HG03025 (cell line): ENCODE measurements at regions not wholly inside any gene's neighbourhood (a gene's known extent, or its start where the extent isn't known, plus 50 kb on each side); places are given as distances from the start of the nearest gene placed in this dataset.
"Not testable (repeated sequence)": the region's sequence is repeated elsewhere in the genome, so short reads cannot be mapped to it uniquely, and the experiment has no call there.

ENCODE experiments used
- ATAC-seq: cut with Tn5 transposase; IDR thresholded peaks from one replicate; pipeline ENCODE4 v1.9.1; 2021; ENCODE audit warnings: mild to moderate bottlenecking, moderate library complexity; ENCODE audit not compliant: unreplicated experiment, low FRiP score

GRCh38 chr10:36412942-36413341 is 712.5 kb upstream of the ANKRD30A start:
- ATAC-seq, result no peak

GRCh38 chr10:36400238-36400637 is 725.2 kb upstream of the ANKRD30A start:
- ATAC-seq, result not testable (repeated sequence)

GRCh38 chr10:36393801-36394200 is 731.6 kb upstream of the ANKRD30A start:
- no peak for ATAC-seq

- ATAC-seq, result no peak
Measured at GRCh38 chr10:36391405-36391804, 734.0 kb upstream of the ANKRD30A start.

GRCh38 chr10:36390221-36390620 is 735.2 kb upstream of the ANKRD30A start:
- ATAC-seq, result no peak

GRCh38 chr10:36388166-36388565 is 737.2 kb upstream of the ANKRD30A start:
- no peak for ATAC-seq

- ATAC-seq, result no peak
Measured at GRCh38 chr10:36385693-36386092, 739.7 kb upstream of the ANKRD30A start.

- no peak for ATAC-seq
Measured at GRCh38 chr10:36383349-36383748, 741.3 kb upstream of the FZD8 start.

GRCh38 chr10:36381748-36382147 is 739.7 kb upstream of the FZD8 start:
- ATAC-seq, result no peak

GRCh38 chr10:36380538-36380937 is 738.4 kb upstream of the FZD8 start:
- no peak for ATAC-seq

- ATAC-seq, result no peak
Measured at GRCh38 chr10:36375107-36375506, 733.0 kb upstream of the FZD8 start.

GRCh38 chr10:36373424-36374096 is 731.5 kb upstream of the FZD8 start:
- ATAC-seq, result no peak

GRCh38 chr10:36367362-36367761 is 725.3 kb upstream of the FZD8 start:
- ATAC-seq, result no peak

GRCh38 chr10:36366843-36367242 is 724.7 kb upstream of the FZD8 start:
- no peak for ATAC-seq

GRCh38 chr10:36366065-36366464 is 724.0 kb upstream of the FZD8 start:
- ATAC-seq, result no peak

GRCh38 chr10:36362257-36362656 is 720.2 kb upstream of the FZD8 start:
- no peak for ATAC-seq

- no peak for ATAC-seq
Measured at GRCh38 chr10:36358736-36359135, 716.6 kb upstream of the FZD8 start.

- ATAC-seq, result no peak
Measured at GRCh38 chr10:36354633-36355032, 712.5 kb upstream of the FZD8 start.

- ATAC-seq, result no peak
Measured at GRCh38 chr10:36351159-36351558, 709.1 kb upstream of the FZD8 start.

- ATAC-seq, result no peak
Measured at GRCh38 chr10:36349445-36350078, 707.5 kb upstream of the FZD8 start.

GRCh38 chr10:36345807-36346206 is 703.7 kb upstream of the FZD8 start:
- no peak for ATAC-seq

- no peak for ATAC-seq
Measured at GRCh38 chr10:36345175-36345533, 703.1 kb upstream of the FZD8 start.
